Chondrocyte (in vitro differentiated cells): ENCODE measurements at regions not wholly inside any gene's neighbourhood (a gene's known extent, or its start where the extent isn't known, plus 50 kb on each side); places are given as distances from the start of the nearest gene placed in this dataset.

Experiments
- DNase-seq: peaks from one replicate; pipeline ENCODE4 v3.0.0; 2021; ENCODE audit warnings: mixed read lengths, low spot score
- H3K27ac Mint-ChIP-seq: one replicate; pipeline ENCODE4 v1.8.0; 2021; ENCODE audit warnings: mild to moderate bottlenecking, moderate library complexity, mixed read lengths; ENCODE audit not compliant: unreplicated experiment
- H3K27me3 Mint-ChIP-seq: 2 replicates; pipeline ENCODE4 v1.8.0; 2021; ENCODE audit warnings: low read depth, mixed read lengths
- H3K36me3 Mint-ChIP-seq: 2 replicates; pipeline ENCODE4 v1.8.0; 2021; ENCODE audit warnings: low read depth, mixed read lengths
- H3K4me1 Mint-ChIP-seq: 2 replicates; pipeline ENCODE4 v1.8.0; 2021; ENCODE audit warnings: low read depth, mild to moderate bottlenecking, mixed read lengths
- H3K4me3 Mint-ChIP-seq: one replicate; pipeline ENCODE4 v1.8.0; 2021; ENCODE audit warnings: mild to moderate bottlenecking, moderate library complexity, mixed read lengths; ENCODE audit not compliant: unreplicated experiment
- H3K9me3 Mint-ChIP-seq: 2 replicates; pipeline ENCODE4 v1.8.0; 2021; ENCODE audit warnings: low read depth, mixed read lengths
- TF ChIP-seq, protein P1 (sequence below): fragments of 200-600 bp; sonication (generic); IDR thresholded peaks from 2 replicates; pipeline ENCODE4 v1.5.0; 2021; ENCODE audit warnings: antibody characterized with exemption, mild to moderate bottlenecking, moderate library complexity

DNA sequence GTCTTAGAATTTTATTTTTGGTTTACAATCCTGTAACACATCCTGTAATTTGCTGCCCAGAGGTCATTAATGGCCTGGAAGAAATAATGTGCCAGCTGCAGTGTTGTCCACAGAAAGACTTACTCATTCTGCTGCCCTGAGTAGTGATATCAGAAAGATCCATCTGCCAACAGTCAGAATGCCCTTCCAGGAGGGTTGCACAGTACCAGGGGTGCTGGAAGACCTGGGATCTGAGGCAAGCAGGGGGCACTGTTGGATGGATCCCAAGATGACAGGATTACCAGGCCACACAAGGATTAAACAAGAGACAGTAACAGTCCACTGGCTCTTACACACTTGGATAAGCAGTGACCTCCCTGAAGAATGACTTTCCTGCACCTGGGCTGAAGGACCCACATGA lies 93.8 kb upstream of the TOP3B start:
- TF ChIP-seq, protein P1, sequence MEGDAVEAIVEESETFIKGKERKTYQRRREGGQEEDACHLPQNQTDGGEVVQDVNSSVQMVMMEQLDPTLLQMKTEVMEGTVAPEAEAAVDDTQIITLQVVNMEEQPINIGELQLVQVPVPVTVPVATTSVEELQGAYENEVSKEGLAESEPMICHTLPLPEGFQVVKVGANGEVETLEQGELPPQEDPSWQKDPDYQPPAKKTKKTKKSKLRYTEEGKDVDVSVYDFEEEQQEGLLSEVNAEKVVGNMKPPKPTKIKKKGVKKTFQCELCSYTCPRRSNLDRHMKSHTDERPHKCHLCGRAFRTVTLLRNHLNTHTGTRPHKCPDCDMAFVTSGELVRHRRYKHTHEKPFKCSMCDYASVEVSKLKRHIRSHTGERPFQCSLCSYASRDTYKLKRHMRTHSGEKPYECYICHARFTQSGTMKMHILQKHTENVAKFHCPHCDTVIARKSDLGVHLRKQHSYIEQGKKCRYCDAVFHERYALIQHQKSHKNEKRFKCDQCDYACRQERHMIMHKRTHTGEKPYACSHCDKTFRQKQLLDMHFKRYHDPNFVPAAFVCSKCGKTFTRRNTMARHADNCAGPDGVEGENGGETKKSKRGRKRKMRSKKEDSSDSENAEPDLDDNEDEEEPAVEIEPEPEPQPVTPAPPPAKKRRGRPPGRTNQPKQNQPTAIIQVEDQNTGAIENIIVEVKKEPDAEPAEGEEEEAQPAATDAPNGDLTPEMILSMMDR, result no peak
- Mint-ChIP-seq H3K4me1 (peaks cover 41% of the 10 kb centered on the region), H3K9me3 (no peaks in the 10 kb centered on the region), H3K27me3 (peaks cover 19% of the 10 kb centered on the region), H3K27ac (peak overlapping the region; percentile 38), H3K4me3 (no peak overlapping the region), H3K36me3 (no peaks in the 10 kb centered on the region)
- no peak for DNase-seq

DNA sequence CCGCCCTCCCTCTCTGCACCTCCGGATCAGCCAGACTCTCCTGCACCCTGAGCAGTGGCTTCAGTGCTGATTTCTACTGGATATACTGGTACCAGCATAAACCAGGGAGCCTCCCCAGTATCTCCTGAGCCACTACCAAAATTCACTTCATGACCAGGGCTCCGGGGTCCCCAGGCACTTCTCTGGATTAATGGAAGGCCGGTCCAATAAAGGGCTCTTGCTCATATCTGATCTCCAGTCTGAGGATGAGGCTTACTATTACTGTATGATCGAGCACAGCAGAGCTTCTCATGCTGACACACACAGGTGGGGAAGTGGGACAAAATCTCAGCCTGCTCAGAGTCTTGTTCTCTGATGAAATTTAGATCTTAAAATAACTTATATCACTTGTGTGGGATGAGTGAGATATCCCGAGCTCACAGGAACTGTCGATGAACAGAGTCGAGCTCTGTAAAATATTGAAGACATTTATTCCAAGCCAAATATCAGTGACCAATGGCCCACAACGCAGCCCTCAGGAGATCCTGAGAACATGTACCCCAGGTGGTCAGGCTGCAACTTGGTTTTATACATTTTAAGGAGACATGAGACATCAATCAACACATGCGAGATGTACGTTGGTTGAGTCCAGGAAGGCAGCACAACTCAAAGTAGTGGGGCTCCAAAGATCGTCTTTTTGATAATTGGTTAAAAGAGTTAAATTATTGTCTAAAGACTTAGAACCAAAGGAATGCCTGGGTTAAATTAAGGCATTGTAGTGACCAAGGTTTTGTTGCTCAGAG lies 93.0 kb upstream of the TOP3B start:
- no peaks in the 10 kb centered on the region for H3K9me3 Mint-ChIP-seq
- DNase-seq, result no peak
- H3K4me1 Mint-ChIP-seq, result peaks cover 44% of the 10 kb centered on the region
- H3K4me3 Mint-ChIP-seq, result no peak overlapping the region
- H3K27me3 Mint-ChIP-seq, result peaks cover 18% of the 10 kb centered on the region
- H3K27ac Mint-ChIP-seq, result peak overlapping the region; percentile 60
- TF ChIP-seq, protein P1, result no peak
- H3K36me3 Mint-ChIP-seq, result no peaks in the 10 kb centered on the region

DNA sequence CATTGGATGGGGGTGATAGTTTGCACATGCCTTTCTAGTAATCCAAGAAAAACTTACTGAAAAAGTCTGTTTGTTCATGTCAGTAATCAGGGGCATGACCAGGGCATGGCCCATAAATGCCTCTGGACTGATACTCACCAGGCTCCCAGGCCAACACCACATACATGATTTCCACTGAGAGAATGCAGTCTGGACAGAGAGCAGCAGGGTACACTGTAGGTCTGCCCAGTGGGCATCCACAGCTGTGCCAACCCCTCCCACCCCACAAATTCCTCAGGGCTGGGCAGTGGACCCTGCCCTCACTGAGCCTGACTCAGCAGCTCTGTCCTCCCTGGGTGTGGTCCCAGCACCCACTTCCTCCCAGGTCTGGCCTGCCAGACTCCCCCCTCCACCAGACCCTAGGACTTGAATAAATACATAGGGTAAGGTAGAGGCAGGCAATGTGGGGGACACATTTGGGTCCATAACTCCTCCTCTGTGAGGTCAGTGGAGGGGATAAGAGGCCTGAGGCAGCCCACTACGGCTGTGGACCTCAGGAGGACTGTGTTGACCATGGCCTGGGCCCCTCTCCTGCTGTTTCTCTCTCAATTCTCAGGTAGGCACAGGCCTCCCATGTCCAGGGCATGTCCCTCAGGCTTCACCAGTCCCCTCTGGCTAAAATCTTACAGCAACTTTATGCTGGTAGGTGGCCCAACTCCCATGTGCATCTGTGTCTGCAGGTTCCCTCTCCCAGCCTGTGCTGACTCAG lies 92.2 kb upstream of the TOP3B start:
- Mint-ChIP-seq H3K4me3 (no peak overlapping the region), H3K4me1 (peaks cover 52% of the 10 kb centered on the region), H3K36me3 (no peaks in the 10 kb centered on the region), H3K27ac (peak overlapping the region; percentile 60), H3K9me3 (no peaks in the 10 kb centered on the region), H3K27me3 (peaks cover 13% of the 10 kb centered on the region)
- TF ChIP-seq, protein P1, result peak; percentile 42
- no peak for DNase-seq

DNA sequence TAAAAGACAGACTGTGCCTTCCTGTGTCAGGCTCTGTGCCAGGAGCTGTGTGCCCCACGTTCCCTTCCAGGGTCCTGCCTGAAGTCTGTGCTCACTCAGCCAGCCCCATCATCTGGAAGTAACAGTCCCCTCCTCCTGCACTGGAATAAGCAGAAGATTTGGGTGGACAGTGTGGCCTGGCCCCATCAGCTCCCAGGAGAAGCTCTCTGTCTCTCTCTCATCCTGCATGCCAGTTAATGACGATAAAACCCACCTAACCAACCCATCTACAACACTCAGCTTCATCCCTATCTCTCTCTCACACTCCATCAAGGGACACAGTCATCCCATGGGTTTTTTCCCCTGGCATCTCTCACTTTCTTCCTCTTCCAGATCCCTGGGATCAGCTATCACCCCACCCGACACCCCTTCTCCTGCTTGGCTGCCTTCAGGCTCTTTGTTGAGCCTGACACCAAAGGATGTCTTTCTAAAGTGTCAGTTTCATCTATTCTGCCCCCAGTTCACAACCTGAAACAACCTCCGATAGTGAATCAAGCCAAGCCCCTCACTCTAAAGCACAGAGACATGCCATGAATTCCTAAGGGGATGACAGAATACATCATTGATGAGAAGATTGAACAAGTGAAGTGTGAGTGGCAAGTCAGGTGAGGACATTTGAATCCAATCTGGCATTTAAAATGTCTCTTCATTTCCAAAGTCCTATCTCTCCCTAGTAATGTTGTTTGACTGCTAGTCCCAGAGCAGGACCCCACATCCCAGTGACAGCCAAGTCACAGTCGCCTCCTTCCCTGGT lies 91.4 kb upstream of the TOP3B start:
- TF ChIP-seq, protein P1, result no peak
- no peak for DNase-seq
- Mint-ChIP-seq H3K27me3 (peaks cover 17% of the 10 kb centered on the region), H3K4me3 (no peak overlapping the region), H3K36me3 (no peaks in the 10 kb centered on the region), H3K4me1 (peaks cover 52% of the 10 kb centered on the region), H3K9me3 (no peaks in the 10 kb centered on the region), H3K27ac (peak overlapping the region; percentile 10)
